VCaP (cell line): ENCODE measurements at regions not wholly inside any gene's neighbourhood (a gene's known extent, or its start where the extent isn't known, plus 50 kb on each side); places are given as distances from the start of the nearest gene placed in this dataset.
"Not testable (repeated sequence)": the region's sequence is repeated elsewhere in the genome, so short reads cannot be mapped to it uniquely, and the experiment has no call there.

Experiments
- H3K27ac ChIP-seq: fragments of 450-650 bp; 2 replicates; pipeline ENCODE4 v1.5.1; 2017
- TF ChIP-seq, protein P1 (sequence below): fragments of 450-650 bp; conservative IDR thresholded peaks from 2 replicates; pipeline ENCODE4 v1.5.1; 2017; ENCODE audit warnings: mild to moderate bottlenecking, moderate library complexity

DNA sequence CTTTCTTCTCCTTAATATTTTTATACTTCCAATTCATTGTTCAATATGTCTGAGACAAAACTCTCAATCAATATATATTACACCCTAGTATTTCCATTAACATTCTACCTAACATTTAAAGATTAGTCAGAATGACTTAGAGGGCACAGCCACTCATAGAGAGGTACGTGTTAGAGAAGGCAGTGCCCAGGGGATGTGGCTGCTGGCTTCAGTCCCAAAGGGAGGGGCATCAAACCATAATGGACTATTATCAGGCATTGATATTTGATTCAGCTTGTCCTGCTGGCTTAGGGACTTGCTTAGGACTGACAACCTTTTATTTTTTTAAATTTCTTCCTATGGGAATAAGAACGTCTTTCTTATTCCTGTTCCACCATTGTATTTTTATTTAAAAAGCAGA is 1392.0 kb upstream of the ATXN8OS start:
- TF ChIP-seq, protein P1, sequence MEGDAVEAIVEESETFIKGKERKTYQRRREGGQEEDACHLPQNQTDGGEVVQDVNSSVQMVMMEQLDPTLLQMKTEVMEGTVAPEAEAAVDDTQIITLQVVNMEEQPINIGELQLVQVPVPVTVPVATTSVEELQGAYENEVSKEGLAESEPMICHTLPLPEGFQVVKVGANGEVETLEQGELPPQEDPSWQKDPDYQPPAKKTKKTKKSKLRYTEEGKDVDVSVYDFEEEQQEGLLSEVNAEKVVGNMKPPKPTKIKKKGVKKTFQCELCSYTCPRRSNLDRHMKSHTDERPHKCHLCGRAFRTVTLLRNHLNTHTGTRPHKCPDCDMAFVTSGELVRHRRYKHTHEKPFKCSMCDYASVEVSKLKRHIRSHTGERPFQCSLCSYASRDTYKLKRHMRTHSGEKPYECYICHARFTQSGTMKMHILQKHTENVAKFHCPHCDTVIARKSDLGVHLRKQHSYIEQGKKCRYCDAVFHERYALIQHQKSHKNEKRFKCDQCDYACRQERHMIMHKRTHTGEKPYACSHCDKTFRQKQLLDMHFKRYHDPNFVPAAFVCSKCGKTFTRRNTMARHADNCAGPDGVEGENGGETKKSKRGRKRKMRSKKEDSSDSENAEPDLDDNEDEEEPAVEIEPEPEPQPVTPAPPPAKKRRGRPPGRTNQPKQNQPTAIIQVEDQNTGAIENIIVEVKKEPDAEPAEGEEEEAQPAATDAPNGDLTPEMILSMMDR = no peak
- no peak overlapping the region for H3K27ac ChIP-seq

DNA sequence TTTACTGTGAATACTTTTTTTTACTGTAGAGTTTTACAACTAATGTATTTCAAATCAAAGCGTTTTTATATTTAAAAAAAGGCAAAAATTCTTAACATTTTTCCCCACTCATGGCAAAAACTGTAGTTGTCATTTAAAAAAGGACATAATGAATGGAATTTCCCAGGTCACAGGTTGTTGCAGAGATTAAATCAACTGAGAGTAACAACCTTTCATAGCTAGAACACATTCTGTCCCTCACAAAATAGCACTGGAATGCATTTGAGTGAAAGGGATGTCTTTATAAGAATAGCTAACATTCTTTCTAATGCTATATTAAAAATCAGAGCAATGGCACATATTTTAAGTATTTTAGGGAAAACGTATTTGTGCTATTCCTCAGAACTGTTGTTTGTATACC is 1393.3 kb upstream of the ATXN8OS start:
- no peak overlapping the region for H3K27ac ChIP-seq
- TF ChIP-seq, protein P1 = no peak

DNA sequence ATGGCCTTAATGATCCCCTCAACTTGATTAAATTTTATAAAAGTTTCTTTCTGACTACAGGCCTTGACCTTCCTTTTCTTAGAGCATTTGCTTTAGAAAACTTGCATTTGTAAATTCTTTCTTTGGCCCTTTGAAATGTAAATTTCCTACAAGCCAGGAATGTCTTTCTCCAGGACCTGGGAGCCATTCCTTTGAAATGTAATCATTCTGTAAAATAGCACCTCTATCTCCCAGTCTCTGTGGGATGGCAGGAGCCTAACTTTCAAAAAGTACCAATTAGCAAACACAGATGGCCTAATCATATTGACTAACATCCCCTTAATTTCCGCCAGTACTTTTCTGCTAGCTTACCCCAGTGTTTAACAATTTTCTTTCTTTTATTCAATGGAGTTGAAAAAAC is 1394.2 kb upstream of the ATXN8OS start:
- no peak overlapping the region for H3K27ac ChIP-seq
- TF ChIP-seq, protein P1 = no peak

DNA sequence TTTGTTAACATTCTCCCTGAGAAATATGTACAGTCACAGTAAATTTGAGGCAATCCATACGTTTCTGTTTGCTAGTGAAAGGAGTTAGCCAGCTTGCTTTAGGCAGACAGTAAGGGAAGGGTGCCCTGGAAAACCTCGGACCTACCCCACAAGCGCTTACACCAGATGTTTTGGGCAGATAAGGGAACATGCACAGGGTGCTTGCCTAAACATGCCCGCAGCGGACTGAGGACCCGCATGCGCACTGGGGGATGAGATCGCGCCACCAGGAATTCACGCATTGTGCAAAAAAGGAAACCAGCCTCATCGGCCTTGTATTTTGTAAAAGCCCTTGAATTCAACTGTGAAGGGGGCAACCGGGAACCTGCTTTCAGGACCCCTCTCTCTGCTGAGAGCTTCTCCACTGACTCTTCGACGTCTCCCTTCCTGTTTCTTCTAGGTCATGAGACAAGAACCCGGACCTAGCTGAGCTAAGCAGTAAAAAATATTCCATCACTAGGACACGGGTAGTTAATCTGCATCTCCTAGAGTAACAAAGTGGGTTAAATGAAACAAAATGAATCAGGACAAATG is 1399.2 kb upstream of the ATXN8OS start:
- H3K27ac ChIP-seq = no peak overlapping the region

DNA sequence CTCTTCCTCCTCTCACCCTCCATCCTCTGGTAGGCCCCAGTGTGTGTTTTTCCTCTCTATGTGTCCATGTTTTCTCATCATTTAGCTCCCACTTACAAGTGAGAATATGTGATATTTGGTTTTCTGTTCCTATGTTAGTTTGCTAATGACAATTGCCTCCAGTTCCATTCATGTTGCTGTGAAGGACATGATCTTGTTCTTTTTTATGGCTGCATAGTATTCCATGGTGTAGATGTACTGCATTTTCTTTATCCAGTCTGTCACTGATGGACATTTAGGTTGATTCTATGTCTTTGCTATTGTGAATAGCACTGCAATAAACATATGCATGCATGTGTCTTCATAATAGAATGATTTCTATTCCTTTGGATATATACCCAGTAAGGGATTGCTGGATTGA is 1401.6 kb upstream of the ATXN8OS start:
- not testable (repeated sequence) for H3K27ac ChIP-seq

More for the DNA sequence above, 1399.2 kb upstream of the ATXN8OS start:
- TF ChIP-seq, protein P1 = no peak

DNA sequence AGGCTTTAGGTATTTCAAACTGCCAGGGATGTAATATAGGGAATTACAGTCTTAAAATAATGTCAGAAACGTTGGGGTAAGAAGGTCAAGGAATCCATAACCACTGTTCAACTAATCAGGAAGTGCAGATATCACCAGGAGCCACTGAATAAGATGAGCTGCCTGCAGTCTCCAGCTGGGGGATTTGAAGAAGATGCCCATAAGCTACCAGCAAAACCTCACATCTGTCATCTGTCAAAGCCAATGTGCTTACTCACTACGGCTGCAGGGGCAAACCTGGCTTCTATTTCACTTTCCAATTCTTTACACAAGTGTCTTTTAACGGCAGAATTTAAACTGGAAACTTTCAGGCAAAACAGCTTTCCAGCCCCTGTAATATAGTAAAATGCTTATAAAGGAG is 1410.1 kb upstream of the ATXN8OS start:
- TF ChIP-seq, protein P1 = no peak
- H3K27ac ChIP-seq = no peak overlapping the region

DNA sequence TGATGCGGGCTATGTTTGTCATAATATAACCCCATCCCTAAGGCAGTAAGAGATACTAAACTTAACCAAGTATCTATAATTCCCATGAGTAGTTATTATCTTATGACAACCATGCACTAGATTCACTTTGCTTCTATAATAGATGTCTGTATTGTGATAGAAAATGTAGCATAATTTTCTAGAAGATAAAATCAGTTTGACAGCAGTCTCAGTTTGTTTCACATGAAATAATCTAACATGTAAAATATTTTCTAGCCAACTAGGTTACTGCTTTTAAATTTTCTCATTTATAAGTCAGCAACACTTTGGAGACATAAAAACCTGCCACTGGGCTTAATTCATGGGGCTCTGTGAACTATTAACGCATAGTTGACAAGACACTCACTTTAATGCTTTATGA is 1410.7 kb upstream of the ATXN8OS start:
- TF ChIP-seq, protein P1 = no peak
- no peak overlapping the region for H3K27ac ChIP-seq

DNA sequence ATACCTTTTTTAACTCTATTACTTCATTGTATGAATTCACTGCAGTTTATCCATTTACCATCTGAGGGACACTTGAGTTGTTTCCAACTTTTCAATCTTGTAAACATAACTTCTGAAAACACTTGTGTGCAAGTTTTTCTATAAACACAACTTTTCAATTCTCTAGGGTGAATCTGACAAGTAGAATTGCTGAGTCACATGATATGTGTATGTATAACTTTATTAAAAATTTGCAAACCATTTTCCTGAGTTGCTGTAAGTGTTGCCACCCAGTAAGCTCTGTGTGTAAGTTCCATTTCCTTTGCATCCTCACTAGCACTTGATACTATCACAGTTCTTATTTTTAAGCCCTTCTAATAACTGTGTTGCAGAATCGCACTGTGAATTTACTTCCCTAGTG is 1415.6 kb upstream of the ATXN8OS start:
- TF ChIP-seq, protein P1 = no peak
- H3K27ac ChIP-seq = no peak overlapping the region
